ENCODE measurements at regions not wholly inside any gene's neighbourhood (a gene's known extent, or its start where the extent isn't known, plus 50 kb on each side); places are given as distances from the start of the nearest gene placed in this dataset.

GRCh38 chr3:113141543-113141942 lies 69.8 kb upstream of the BOC start:
- H3K4me3 ChIP-seq (ENCODE audit: control insufficient read depth, low read depth, low read length), result no peak overlapping the region
- DNase-seq (ENCODE audit: low read depth), result no peak
- TF ChIP-seq CTCF (IDR thresholded peaks at IDR 0.05; ENCODE audit: control insufficient read depth, insufficient read depth, low read depth, low read length, missing control alignments), result no peak

DNA sequence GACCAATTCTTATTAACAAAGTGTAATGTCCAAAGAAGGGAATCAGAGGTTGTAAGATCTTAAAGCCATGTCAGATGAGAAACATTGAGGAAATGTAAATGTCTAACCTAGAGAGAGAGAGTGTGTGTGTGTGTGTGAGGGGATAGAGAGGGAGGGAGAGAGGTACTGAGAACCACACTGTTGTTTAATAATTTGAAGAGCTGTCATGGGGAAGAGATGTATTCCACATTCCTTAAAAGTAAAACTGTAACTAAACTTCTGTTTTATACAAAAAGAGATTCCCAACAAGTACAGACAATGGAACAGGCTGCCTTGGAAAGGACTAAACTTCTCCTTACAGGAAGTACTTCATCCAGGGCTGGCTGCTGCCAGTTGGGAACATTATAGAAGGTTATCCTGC lies 68.9 kb upstream of the BOC start:
- no peak overlapping the region for H3K4me3 ChIP-seq (ENCODE audit: control insufficient read depth, low read depth, low read length)
- no peak for TF ChIP-seq CTCF (IDR thresholded peaks at IDR 0.05; ENCODE audit: control insufficient read depth, insufficient read depth, low read depth, low read length, missing control alignments)
- no peak for DNase-seq (ENCODE audit: low read depth)

- no peak overlapping the region for H3K4me3 ChIP-seq (ENCODE audit: control insufficient read depth, low read depth, low read length)
- DNase-seq (ENCODE audit: low read depth), result no peak
- TF ChIP-seq CTCF (IDR thresholded peaks at IDR 0.05; ENCODE audit: control insufficient read depth, insufficient read depth, low read depth, low read length, missing control alignments), result no peak
Measured at GRCh38 chr3:113143353-113143752, 68.0 kb upstream of the BOC start.

DNA sequence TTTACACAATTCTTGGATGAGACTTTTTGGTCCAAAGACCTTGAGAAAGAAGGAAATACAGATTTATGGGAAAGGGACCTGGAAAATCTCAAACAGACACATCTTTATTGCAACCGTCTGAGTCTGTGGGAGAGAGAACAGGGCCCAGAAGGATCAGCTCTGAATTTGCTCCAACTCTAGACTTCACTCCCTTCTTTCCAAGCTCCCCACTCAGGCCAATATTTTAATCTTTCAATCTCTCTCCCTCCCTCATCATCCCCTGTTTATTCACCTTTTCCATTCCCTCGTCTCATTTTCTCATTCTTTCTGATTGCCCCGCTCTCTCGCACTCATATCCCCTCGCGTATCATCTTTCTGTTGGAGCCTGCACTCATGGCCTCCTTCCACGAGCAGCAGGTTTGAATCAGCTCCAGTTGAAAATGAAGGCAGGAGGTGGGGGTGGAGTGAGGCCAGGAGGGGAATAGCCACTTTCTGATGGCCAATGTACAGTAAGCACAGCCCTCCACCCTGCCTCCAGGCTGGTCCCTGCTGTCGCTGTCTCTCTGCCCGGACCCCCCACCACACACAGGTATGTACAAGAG lies 63.6 kb upstream of the BOC start:
- DNase-seq (ENCODE audit: low read depth), result no peak
- no peak overlapping the region for H3K4me3 ChIP-seq (ENCODE audit: control insufficient read depth, low read depth, low read length)
- no peak for TF ChIP-seq CTCF (IDR thresholded peaks at IDR 0.05; ENCODE audit: control insufficient read depth, insufficient read depth, low read depth, low read length, missing control alignments)

GRCh38 chr3:113148284-113148683 lies 63.1 kb upstream of the BOC start:
- H3K4me3 ChIP-seq (ENCODE audit: control insufficient read depth, low read depth, low read length), result no peak overlapping the region
- DNase-seq (ENCODE audit: low read depth), result no peak
- TF ChIP-seq CTCF (IDR thresholded peaks at IDR 0.05; ENCODE audit: control insufficient read depth, insufficient read depth, low read depth, low read length, missing control alignments), result no peak

DNA sequence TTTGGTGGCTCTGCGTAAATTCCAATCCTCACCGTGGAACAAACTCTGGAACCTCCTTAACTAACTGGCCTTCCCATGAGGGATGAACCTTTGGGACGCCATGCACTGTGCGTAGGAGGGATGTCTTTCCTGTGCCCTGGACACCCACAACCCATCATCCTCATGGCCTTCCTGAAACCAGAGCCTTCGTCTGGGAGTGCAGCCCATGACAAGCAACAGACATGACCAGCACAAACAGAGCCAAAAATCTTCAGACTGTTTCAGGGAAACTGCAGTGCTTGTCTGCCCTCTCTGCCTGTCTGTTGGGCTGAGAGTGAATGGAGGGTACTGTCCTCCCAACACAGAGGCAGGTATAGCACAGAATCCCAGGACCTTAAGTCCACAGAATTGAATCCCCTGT lies 61.1 kb upstream of the BOC start:
- no peak for TF ChIP-seq CTCF (IDR thresholded peaks at IDR 0.05; ENCODE audit: control insufficient read depth, insufficient read depth, low read depth, low read length, missing control alignments)
- H3K4me3 ChIP-seq (ENCODE audit: control insufficient read depth, low read depth, low read length), result no peak overlapping the region
- no peak for DNase-seq (ENCODE audit: low read depth)

All from AG09309 (cell line).